GM12874 (cell line): ENCODE measurements at regions not wholly inside any gene's neighbourhood (a gene's known extent, or its start where the extent isn't known, plus 50 kb on each side); places are given as distances from the start of the nearest gene placed in this dataset.

Experiments used
- TF ChIP-seq, protein P1 (sequence below): IDR thresholded peaks from 2 replicates; pipeline ENCODE4 v1.5.1; 2011; ENCODE audit warnings: low read depth, mild to moderate bottlenecking, control low read depth, low read length, moderate library complexity; ENCODE audit not compliant: insufficient read depth

DNA sequence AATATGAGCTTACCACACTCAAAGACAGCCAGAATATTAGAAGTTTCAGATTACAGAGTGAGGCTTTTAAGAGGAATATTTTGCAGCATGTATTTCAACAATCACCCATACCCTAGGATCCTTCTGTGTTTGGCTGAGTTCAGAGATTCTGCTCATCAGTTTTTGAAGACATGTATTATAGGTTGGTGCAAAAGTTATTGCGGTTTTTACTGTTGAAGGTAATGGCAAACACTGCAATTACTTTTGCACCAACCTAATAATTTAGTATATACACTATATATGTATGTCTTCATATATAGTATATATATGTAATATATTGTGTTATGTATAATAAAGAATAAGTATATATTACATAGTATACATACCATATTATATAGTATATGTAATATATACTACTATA lies 435.1 kb downstream of the IRS2 start:
- TF ChIP-seq, protein P1, sequence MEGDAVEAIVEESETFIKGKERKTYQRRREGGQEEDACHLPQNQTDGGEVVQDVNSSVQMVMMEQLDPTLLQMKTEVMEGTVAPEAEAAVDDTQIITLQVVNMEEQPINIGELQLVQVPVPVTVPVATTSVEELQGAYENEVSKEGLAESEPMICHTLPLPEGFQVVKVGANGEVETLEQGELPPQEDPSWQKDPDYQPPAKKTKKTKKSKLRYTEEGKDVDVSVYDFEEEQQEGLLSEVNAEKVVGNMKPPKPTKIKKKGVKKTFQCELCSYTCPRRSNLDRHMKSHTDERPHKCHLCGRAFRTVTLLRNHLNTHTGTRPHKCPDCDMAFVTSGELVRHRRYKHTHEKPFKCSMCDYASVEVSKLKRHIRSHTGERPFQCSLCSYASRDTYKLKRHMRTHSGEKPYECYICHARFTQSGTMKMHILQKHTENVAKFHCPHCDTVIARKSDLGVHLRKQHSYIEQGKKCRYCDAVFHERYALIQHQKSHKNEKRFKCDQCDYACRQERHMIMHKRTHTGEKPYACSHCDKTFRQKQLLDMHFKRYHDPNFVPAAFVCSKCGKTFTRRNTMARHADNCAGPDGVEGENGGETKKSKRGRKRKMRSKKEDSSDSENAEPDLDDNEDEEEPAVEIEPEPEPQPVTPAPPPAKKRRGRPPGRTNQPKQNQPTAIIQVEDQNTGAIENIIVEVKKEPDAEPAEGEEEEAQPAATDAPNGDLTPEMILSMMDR, result no peak

DNA sequence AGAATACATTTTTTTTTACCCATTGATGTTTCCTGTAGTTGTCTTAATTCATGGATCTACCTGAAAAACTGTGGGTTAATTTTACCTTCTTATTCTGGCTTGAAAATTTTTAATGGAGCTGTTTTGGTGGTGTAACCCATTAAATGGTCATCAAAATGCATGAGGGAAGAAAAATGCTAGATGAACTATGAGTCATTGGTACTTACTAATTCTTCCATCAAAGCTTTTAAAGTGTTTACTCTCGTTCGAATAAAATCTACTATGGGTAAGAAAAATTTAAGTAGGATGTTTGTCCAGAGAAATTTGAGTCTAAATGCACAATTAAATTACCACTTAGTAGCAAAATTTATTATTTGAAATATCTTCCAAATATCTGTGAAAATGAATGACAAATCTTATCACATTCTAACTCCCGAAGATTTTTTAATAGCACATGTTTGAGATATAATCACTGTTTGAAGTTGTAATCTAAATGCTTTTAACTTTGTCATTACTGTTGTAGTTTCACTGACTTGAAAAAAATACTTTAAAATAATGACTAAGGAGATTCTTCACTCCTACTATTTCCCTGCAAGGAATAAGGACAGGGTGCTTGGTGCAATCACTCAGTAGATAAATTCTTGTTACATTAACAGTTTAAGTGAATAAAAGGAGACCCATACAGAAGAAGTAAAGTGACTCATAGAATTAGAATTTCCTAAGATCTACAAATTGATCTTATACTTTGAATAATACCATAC lies 437.7 kb downstream of the IRS2 start:
- TF ChIP-seq, protein P1, result no peak

DNA sequence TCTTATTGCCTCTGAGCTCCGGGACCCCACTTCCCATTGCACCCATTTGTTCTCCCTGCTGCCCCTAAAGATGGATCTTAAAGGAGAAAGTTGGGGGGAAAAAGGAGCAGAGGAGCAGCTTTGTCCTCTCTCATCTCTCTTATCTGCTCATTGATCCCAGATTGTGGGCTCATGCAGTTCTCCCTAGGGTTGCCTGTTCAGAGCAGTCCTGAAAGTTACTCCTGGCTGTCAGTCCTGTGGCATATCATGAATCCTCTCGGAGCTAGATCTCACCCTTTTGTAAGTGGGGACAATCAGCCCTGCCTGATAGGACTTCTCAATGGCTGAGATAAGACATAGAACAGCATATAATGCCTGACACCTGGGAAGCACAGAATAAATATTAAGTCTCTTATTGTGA lies 440.3 kb downstream of the IRS2 start:
- TF ChIP-seq, protein P1, result no peak

DNA sequence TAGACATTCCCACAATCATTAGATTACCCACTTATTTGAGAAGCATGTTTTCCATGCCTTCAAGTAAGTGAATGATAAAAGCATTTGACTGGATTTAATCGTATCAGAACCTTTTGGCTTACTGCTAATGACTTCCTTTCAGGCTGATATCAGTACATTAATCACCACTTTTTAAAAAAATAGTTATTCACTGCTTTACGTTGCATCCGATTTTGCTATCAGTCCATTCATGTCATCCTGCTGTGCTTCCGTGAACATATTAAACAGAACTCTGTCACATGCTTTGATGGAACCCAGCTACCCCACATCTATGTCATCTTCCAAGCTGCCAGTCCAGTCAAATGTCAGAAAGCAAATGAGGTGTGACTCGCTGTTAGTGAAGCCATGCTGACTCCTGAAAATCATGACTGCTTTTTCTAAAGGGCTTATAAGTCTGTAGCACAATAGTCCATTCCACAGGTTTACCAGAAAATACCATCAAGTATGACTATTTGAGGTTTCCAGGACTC lies 440.9 kb downstream of the IRS2 start:
- TF ChIP-seq, protein P1, result no peak

DNA sequence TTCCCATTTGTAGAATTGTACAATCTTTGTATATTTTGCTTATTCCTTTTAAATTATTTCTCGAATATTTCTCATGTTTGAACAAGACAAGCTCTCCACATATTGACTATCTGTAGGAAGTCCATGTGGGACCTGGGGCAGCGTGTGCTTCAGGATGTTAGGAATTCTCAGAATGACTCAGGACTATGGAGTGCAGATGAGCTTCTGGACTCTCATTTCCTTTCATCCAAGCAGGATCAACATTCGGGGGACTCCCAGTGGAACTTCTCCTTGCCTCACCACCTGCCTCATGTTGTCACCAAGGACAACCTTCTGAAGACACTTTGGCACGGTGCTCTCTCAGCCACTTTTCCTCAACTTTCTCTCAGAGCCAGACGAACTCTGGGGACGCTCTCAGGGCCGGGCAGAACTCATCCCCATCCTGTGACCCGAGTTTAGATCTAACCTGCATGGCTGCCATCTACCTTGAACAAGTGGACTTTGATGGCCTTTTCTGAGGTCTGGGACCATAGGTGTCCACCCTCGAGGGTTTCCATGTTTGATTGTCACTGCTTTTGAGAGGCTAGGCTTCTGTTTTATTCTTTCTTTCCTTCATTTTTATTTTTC lies 441.7 kb downstream of the IRS2 start:
- TF ChIP-seq, protein P1, result no peak

GRCh38 chr13:109336730-109337129 lies 449.7 kb downstream of the IRS2 start:
- TF ChIP-seq, protein P1, result no peak

DNA sequence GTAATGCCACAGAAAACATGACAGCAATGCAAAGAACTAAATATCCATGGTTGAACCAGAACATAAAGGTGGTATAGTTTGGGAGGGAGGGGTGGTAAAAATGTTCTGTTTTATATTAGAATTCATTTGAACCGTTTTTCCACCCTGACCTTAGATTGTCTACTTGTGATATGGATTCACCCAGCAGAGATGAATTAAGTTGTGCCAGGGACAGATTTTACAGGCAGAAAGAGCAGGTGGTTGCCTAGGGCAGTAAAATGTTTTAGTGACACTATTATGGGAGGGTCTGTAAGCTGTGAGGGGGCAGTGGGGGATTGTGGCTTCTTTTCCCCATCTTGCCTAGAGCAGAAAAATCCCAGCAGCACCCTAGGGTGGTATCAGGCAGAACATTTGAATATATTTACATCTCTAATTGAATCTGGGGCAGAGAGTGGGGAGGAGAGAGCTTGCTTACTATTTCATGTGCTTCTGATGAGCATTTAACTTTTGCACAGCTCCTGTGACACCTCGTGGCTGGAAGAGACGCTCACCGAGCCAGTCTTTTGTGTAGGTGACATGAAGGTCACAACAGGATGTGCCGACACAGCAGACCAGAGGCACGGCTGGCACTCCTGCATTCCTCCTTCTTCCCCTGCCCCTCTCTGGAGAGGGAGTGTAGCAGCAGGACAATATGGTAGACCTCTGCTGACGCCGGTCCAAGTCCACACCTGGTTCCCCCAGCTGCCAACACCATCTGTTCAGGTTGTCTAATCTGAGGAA lies 452.3 kb downstream of the IRS2 start:
- TF ChIP-seq, protein P1, result no peak
